ENCODE measurements at regions not wholly inside any gene's neighbourhood (a gene's known extent, or its start where the extent isn't known, plus 50 kb on each side); places are given as distances from the start of the nearest gene placed in this dataset.

DNA sequence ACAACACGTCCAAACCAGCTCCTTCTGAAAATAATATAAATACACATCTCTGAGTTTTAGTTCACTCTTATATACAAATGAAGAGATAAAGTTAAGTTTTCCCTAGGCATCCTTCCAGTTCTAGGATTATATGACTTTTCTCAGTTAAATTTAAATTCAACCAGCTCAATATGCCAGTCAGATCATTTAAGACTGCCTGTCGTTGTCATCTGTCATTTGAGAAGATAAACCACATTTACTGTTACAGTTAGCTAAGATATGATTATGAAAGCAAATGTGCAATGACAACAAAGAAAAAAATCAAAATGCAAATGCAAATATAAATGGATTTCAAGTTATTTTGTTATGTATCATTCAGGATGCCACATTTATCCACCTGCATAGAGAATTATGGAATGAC is 671.7 kb upstream of the GOT2 start:
- H3K4me3 ChIP-seq (ENCODE audit: control insufficient read depth, low read depth, low read length), result no peak overlapping the region
- no peak for DNase-seq (ENCODE audit: low read depth)
- TF ChIP-seq, protein P1, sequence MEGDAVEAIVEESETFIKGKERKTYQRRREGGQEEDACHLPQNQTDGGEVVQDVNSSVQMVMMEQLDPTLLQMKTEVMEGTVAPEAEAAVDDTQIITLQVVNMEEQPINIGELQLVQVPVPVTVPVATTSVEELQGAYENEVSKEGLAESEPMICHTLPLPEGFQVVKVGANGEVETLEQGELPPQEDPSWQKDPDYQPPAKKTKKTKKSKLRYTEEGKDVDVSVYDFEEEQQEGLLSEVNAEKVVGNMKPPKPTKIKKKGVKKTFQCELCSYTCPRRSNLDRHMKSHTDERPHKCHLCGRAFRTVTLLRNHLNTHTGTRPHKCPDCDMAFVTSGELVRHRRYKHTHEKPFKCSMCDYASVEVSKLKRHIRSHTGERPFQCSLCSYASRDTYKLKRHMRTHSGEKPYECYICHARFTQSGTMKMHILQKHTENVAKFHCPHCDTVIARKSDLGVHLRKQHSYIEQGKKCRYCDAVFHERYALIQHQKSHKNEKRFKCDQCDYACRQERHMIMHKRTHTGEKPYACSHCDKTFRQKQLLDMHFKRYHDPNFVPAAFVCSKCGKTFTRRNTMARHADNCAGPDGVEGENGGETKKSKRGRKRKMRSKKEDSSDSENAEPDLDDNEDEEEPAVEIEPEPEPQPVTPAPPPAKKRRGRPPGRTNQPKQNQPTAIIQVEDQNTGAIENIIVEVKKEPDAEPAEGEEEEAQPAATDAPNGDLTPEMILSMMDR (conservative IDR thresholded peaks at IDR 0.05; ENCODE audit: control insufficient read depth, insufficient read depth, low read depth, low read length), result no peak

- no peak for DNase-seq (ENCODE audit: low read depth)
- TF ChIP-seq, protein P1 (conservative IDR thresholded peaks at IDR 0.05; ENCODE audit: control insufficient read depth, insufficient read depth, low read depth, low read length), result no peak
- H3K4me3 ChIP-seq (ENCODE audit: control insufficient read depth, low read depth, low read length), result no peak overlapping the region
Observed at GRCh38 chr16:59404509-59404908, 670.4 kb upstream of the GOT2 start.

DNA sequence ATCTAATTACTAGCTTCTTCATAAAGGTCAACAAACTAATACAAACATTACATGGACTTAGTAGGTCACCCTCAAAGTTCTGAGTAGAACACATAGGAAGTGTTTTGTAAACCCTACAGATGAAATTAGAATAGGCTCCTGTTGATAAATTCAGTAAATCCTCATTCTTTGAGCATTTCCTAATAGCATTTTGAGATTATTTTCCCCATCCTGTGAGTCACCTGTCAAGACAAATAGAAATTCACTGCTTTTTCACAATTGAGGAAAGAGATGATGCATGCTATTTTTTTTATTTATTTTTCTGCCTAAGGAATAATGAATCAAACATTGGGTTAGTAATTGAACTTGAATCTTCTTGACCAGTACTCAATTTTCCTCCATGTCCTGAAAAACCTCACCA is 666.7 kb upstream of the GOT2 start:
- TF ChIP-seq, protein P1 (conservative IDR thresholded peaks at IDR 0.05; ENCODE audit: control insufficient read depth, insufficient read depth, low read depth, low read length), result no peak
- H3K4me3 ChIP-seq (ENCODE audit: control insufficient read depth, low read depth, low read length), result no peak overlapping the region
- DNase-seq (ENCODE audit: low read depth), result no peak

- DNase-seq (ENCODE audit: low read depth), result no peak
- TF ChIP-seq, protein P1 (conservative IDR thresholded peaks at IDR 0.05; ENCODE audit: control insufficient read depth, insufficient read depth, low read depth, low read length), result no peak
Observed at GRCh38 chr16:59397638-59398037, 663.5 kb upstream of the GOT2 start.

GRCh38 chr16:59394526-59394925 is 660.4 kb upstream of the GOT2 start:
- no peak for DNase-seq (ENCODE audit: low read depth)
- TF ChIP-seq, protein P1 (conservative IDR thresholded peaks at IDR 0.05; ENCODE audit: control insufficient read depth, insufficient read depth, low read depth, low read length), result no peak
- H3K4me3 ChIP-seq (ENCODE audit: control insufficient read depth, low read depth, low read length), result no peak overlapping the region

More at GRCh38 chr16:59397638-59398037, 663.5 kb upstream of the GOT2 start:
- H3K4me3 ChIP-seq (ENCODE audit: control insufficient read depth, low read depth, low read length), result no peak overlapping the region

GRCh38 chr16:59392911-59393310 is 658.8 kb upstream of the GOT2 start:
- no peak for DNase-seq (ENCODE audit: low read depth)
- TF ChIP-seq, protein P1 (conservative IDR thresholded peaks at IDR 0.05; ENCODE audit: control insufficient read depth, insufficient read depth, low read depth, low read length), result no peak
- no peak overlapping the region for H3K4me3 ChIP-seq (ENCODE audit: control insufficient read depth, low read depth, low read length)
